HG02943 (cell line): ENCODE measurements at regions not wholly inside any gene's neighbourhood (a gene's known extent, or its start where the extent isn't known, plus 50 kb on each side); places are given as distances from the start of the nearest gene placed in this dataset.
"Not testable (repeated sequence)": the region's sequence is repeated elsewhere in the genome, so short reads cannot be mapped to it uniquely, and the experiment has no call there.

Experiments
- ATAC-seq: cut with Tn5 transposase; IDR thresholded peaks from one replicate; pipeline ENCODE4 v1.9.1; 2021; ENCODE audit warnings: mild to moderate bottlenecking, low read depth, moderate library complexity; ENCODE audit not compliant: unreplicated experiment

- ATAC-seq: no peak
These were observed 634.0 kb upstream of the SEMA3D start for GRCh38 chr7:85820702-85821443.

DNA sequence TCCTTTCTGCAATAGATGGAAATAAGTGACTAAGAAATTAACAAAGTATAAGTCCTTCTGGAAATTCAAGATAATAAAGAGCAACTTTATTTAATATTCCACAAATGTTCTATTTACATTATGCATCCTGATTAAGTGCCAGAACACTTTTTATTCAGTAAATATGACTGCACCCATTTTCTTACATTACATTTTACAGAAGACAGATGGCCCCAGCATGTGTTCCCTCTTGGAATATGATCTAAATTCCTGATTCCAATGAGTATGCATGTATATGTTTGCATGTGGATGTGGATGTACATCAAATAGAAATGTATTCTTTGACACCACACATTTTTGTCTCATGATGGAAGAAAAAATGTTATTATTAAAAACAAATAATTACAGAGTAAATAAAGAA, 628.7 kb upstream of the SEMA3D start:
- ATAC-seq: no peak

DNA sequence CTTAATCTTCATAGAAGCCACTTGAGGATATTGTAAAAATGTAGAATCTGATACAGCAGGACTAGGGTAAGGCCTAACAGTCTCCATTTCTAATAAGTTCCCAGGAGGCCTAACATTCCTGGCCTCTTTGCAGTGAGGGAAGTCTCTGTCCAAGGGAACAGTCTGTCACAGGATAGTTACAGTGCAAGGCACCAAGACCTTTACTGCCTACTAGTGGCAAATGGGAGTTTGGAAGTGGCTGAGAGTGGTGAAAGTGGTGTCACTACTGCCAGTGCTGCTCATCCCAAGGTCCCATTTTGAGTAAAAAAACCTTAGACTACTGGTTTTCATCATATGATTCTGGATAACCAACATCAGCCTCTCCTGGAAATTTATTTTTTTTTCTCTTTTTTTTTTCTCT, 619.5 kb upstream of the SEMA3D start:
- ATAC-seq: no peak

DNA sequence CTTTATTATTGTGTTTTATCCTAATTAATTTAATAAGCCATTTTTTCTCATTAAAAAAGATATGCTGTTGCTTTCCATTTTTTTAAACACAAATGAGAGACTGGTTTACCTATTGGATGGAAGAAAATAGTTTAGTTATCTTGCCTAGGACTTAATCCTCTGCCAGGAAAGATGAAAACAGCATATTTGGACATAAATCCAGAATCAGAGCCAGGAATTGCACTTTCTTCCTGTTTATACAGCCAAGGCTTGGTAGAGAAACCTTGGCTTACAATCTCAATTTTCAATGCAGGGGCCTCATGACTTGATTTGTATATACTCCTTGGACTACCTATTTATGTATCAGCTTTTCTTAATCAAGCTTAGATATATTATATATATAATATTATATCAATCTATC, 618.8 kb upstream of the SEMA3D start:
- no peak for ATAC-seq

GRCh38 chr7:85805249-85805648, 618.4 kb upstream of the SEMA3D start:
- no peak for ATAC-seq

- no peak for ATAC-seq
These were observed 615.4 kb upstream of the SEMA3D start for GRCh38 chr7:85802211-85802610.

GRCh38 chr7:85796956-85797355, 610.1 kb upstream of the SEMA3D start:
- no peak for ATAC-seq

- not testable (repeated sequence) for ATAC-seq
These were observed 604.2 kb upstream of the SEMA3D start for GRCh38 chr7:85791098-85791497.

DNA sequence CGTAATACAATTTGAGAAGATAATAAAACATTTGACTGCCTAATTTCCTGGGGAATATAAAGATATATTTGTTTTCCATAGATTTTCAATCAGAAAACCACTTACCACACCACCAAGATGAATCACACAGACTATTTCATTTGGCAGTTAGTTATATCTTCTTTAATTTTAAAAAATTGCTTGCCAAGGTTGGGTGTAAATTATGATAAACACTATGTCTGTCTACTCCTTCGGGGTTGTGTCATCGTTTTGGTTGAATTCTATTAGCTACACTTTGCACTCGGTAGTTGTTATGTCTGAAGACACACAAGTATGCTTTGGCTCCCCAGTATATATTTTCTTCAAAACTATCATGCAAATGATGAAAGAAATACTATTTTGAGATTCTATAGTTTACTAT, 594.8 kb upstream of the SEMA3D start:
- ATAC-seq: no peak

DNA sequence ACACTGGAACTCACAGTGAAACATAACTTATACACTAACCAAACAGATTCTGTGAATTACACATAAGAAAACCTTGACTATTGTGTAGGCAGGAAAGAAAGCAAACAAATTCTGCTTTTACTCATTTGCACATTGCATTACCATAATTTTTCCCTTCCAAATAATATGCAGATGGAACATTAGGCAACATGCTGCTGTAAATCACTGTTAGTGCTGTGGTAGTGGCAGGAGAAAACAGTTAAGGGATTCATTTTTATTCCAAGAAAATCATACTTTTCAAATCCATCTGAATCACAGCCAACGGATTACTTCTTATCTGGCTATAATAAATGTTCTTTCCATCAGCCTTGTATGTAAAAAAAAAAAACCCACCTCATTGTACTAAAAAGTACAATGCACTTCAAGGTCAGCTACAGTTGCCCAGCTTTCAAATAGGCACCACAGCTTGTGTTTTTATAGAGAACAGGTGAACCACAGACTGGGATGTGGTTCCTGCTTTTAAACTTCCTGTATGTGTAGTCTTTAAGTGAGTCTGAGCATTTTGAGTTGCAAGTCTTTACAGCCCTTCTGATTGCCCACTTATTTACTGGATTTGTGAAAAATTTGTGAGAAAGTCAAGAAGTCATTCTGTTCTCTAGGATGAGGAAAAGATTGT, 590.0 kb upstream of the SEMA3D start:
- no peak for ATAC-seq

DNA sequence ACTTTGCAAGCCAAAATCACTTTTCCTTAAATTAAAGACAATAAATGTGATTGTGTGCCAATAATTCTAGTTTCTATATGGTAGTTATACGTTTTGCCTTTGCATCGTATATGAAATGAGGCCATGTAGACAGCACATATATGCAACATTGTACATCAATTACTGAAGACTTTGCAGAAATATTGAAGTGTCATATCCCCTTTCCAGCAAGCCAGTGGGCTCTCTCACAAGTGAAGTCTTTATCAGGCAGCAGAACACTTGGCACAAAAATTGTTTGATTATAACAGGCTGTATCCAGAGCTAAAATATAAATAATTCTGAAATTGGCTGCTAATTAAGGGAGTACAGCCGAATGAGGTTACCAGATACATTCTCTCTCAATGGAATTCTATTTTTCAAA, 588.6 kb upstream of the SEMA3D start:
- no peak for ATAC-seq

GRCh38 chr7:85774986-85775385, 588.1 kb upstream of the SEMA3D start:
- ATAC-seq: no peak

GRCh38 chr7:85773116-85773728, 586.4 kb upstream of the SEMA3D start:
- ATAC-seq: no peak

GRCh38 chr7:85771516-85771915, 584.7 kb upstream of the SEMA3D start:
- no peak for ATAC-seq

DNA sequence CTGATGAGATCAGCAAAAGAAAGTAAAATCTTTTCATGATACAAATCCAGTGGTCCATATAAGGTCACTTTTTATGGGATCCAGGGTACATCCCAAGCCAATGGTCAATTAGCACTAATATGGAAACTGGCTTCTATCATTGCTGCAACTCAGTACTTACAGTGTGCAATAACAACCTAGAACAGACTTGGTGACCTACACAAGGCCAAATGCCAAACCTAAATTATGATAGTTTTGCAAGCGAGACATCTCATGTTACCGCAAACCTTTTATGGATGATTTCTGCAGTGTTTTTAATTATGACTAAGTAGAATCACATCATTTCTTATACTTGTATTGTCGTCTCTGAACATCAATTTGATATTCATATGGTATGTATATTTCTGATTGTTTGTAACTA, 583.5 kb upstream of the SEMA3D start:
- no peak for ATAC-seq

DNA sequence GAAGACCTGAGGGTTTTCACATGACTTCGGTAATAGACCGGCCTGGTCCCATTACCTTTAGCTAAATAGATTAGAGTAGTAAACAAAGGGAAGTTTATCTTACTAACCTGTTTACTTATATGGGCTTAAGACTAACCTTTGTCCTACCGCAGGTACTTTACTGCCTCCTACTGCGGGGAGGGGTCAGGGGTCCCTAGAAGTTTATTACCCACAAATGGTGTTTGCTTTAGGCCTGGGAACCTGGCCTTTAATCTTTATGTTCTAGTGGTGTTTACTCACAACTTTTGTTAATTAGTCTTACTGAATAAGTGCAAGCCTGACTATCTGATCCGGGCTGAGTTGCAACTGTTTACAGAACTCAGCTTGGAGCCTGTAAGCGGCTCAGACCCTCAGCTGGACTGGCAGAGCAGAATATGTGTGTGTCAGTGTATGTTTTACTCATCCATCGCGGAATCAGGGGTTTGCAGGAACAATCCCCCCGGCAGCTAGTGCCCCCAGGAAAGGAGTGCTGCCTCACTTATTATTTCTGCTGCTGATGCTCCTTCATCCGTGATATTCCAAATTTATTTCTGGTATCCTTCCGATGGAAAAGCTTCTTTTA, 578.9 kb upstream of the SEMA3D start:
- ATAC-seq: no peak

- no peak for ATAC-seq
These were observed 577.2 kb upstream of the SEMA3D start for GRCh38 chr7:85764034-85764433.

DNA sequence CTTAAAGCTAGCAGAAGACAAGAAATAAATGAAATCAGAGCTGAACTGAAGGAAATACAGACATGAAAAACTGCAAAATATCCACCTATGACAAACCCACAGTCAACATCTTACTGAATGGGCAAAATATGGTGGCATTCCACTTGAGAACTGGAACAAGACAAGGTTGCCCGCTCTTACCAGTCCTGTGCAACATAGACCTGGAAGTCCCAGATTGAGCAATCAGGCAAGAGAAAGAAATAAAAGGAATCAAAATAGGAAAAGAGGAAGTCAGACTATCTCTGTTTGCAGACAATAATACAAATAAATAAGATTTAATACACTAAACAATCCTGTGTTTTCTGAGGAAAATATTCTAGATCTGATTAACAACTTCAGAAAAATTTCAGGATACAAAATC, 570.5 kb upstream of the SEMA3D start:
- ATAC-seq: no peak

DNA sequence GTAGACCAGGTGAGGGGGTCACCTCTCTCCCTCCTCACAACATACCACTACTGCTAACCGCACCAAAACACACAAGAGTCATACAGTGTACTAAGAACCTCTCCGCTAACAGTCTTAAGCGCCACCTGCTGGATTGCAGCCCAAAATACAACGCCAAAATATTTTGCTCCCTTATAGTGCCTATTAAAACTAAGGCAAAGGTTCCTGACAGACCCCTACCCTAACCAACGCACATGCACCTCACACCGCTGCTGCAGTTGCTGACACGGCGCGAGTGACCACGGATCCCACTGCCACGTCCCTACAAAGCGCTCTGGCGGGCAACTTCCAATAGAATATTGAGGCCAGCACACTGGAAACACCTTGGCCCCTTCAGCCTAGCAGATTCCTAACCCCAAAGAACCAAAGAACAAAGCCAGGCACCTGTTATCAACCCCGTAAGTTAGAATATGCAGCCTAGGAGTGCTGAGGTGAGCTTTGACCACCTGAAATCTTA, 563.6 kb upstream of the SEMA3D start:
- ATAC-seq: peak; percentile 99

GRCh38 chr7:85749696-85750453, 563.0 kb upstream of the SEMA3D start:
- ATAC-seq: peak; percentile 38

GRCh38 chr7:85748861-85749260, 562.0 kb upstream of the SEMA3D start:
- no peak for ATAC-seq
